Astrocyte of the cerebellum (primary cell): ENCODE measurements at regions not wholly inside any gene's neighbourhood (a gene's known extent, or its start where the extent isn't known, plus 50 kb on each side); places are given as distances from the start of the nearest gene placed in this dataset.

Source experiments
- DNase-seq: peaks from one replicate; pipeline ENCODE4 v3.0.0-alpha.2; 2011; ENCODE audit warnings: low read depth
- H3K4me3 ChIP-seq: 2 replicates; pipeline ENCODE4 v1.5.1; 2011; ENCODE audit warnings: mild to moderate bottlenecking, low read depth, low read length, moderate library complexity
- CTCF ChIP-seq: IDR thresholded peaks from 2 replicates; pipeline ENCODE4 v1.5.1; 2012; ENCODE audit warnings: low read length, low read depth, moderate library complexity, mild to moderate bottlenecking; ENCODE audit errors: missing control alignments
- in situ Hi-C: cut with HindIII; loops from 2 replicates; pipeline ENCODE4 v1.10.0; 2017; ENCODE audit warnings: low sequenced_read_pairs

GRCh38 chr10:83990126-83990525, 149.2 kb upstream of the GHITM start:
- no peak for DNase-seq
- in situ Hi-C loops: no loop called here
- H3K4me3 ChIP-seq: no peak overlapping the region
- no peak for TF ChIP-seq CTCF

- H3K4me3 ChIP-seq: no peak overlapping the region
- no peak for TF ChIP-seq CTCF
- no peak for DNase-seq
- in situ Hi-C loops: no loop called here
Observed at GRCh38 chr10:83991986-83992753, 147.1 kb upstream of the GHITM start.

- H3K4me3 ChIP-seq: no peak overlapping the region
- in situ Hi-C loops: no loop called here
- no peak for DNase-seq
- TF ChIP-seq CTCF: no peak
Observed at GRCh38 chr10:83994325-83994724, 145.0 kb upstream of the GHITM start.

GRCh38 chr10:83995738-83996331, 143.5 kb upstream of the GHITM start:
- no peak for DNase-seq
- H3K4me3 ChIP-seq: no peak overlapping the region
- in situ Hi-C loops: no loop called here
- TF ChIP-seq CTCF: no peak

GRCh38 chr10:84004221-84004620, 135.1 kb upstream of the GHITM start:
- in situ Hi-C loops: no loop called here
- no peak for DNase-seq
- TF ChIP-seq CTCF: no peak

GRCh38 chr10:84005403-84005802, 133.9 kb upstream of the GHITM start:
- DNase-seq: no peak
- H3K4me3 ChIP-seq: no peak overlapping the region
- in situ Hi-C loops: no loop called here
- no peak for TF ChIP-seq CTCF

More at GRCh38 chr10:84004221-84004620, 135.1 kb upstream of the GHITM start:
- H3K4me3 ChIP-seq: no peak overlapping the region
